Stimulated activated CD8-positive, alpha-beta memory T cell treated with anti-CD3 and anti-CD28 coated beads, Interleukin-4, amount 100 ng/mL, for 1 hour (primary cell): ENCODE measurements at regions not wholly inside any gene's neighbourhood (a gene's known extent, or its start where the extent isn't known, plus 50 kb on each side); places are given as distances from the start of the nearest gene placed in this dataset.

ENCODE experiments used
- DNase-seq, 2 donors: peaks; one replicate each; pipeline ENCODE4 v3.0.0-alpha.2; 2020; ENCODE audit warnings: low read depth in 2 of 2, low spot score in 1 of 2

DNA sequence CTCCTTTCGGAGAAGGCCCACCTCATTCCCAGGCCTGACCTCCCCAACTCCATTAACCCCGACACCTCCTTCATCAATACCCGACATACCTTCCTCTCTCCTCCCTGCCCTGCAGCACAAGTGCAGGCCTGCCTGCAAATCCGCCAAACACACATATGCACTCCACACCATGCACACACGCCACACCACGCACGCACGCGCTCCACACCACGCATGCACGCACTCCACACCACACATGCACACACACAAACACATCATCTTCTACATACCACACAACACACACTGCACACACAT, 629.6 kb downstream of the TBC1D22A start:
- no peak for DNase-seq

DNA sequence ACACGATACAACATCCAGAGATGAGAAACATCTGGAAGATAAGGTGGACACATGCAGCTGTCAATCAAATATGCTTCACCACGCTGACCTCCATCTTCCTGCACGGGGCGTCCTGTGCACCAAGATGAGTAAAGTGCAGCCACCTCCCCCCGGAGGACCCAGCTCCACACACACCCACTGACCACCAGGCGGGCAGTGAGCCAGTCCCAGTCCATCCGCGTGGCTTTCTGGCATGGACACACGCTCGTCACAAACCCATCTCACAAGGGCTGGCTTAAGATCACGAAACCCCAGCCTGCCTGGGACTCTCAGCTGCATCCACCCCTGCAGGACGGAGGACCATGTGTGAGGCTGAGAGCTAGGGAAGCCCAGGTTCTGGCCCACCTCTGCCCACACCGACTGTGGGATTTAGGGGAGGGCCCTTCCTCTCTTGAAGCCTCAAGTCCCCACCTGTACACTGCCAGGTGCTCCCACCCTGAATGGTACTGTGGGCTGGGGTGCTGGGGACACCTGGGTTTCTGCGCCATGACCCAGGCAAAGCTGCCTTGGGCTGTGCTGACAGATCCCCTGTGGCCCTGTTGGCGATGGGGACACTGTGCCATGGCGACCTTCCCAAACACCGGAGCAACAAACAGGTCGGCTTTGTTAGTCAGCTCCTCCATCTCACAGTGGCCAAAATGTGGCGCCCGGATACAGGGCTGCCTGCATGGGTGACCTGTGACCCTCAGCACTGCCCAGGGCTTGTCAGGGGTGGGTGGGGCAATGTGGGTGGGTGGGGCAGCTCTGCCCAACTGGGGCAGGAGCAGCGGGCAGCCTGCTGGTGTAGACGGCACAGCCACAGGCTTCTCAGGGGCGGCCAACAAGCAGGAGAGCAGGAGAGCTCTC, 629.0 kb downstream of the TBC1D22A start:
- no peak for DNase-seq

DNA sequence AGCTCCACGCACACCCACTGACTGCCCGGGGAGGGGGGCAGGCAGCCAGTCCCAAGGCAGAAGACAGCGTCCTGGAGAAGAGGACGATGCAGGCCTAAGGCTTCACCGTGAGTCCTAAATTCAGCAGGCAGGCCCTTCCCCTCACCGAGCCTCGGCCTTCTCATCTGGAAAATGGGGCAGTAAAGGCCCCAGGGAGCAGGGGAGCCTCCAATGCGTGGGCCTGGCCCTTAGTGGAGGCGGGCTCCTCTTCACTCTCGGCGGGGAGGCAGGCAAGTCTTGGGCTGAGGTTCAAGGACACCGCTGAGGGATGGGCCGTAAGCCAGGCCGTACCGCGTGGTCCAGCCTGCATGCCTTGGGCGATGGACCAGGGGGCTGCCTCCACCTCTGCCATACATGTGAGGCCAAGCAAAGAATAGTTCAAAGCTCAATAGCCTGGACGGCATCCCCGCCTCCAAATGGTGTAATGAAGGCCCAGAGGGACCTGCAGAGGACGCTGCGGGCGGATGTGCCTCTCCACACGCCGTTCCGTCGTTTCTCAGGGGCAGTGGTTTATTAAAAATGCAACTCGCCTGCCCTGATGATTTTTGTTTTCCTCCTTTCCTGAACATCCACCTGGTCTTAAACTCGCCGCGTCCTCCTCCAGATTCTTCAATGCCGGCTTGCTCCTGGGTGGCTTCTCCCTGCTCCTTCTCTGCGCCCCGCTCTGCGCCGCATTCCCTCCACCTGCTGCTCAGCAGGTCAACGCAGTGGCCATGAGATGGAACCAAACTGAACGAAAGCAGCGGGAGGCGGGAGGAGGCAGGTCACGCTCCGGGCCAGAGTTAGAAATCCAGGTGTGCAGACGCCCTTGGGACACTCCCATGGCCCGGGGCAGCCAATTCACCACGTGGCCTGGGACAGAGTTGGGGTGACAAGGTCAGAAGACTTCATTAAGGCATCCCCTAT, 627.8 kb downstream of the TBC1D22A start:
- DNase-seq: no peak

DNA sequence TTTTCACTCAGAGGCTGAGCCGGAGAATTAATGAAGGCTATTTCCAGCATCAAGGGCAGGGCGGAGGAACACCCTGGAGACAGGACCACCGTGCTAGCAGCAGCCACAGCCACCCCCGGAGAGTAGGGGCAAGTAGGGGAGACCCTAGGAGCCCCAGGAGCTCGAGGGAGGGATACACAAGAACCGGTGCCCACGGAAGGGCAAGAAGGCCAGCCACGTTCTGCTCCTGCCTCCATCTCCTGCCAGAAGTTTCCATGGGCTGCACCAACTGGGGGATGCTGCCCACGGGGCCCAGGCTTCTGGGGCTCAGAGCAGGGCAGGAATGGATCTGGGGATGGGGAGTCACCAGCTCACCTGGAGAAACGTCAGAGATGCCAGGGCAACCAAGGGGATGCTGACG, 626.8 kb downstream of the TBC1D22A start:
- DNase-seq: no peak

DNA sequence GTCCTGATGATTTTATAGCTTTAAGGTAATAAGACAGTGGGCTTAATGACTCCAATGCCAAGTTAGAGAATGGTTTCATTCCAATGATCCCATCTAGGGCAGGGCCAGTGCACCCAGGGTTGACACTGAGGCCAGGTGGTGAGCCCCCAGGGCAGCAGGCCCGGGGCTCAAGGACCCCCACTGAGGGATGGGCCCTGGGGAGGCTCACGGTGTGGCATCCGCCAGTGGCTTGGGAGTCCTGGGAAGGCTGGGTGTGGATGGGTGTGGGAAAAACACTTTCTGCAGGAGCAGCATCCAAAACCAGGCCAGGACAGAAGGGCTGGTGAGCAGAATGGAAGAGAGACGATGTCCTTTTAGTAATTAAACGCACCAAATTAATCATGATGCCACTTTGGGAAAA, 626.3 kb downstream of the TBC1D22A start:
- no peak for DNase-seq

DNA sequence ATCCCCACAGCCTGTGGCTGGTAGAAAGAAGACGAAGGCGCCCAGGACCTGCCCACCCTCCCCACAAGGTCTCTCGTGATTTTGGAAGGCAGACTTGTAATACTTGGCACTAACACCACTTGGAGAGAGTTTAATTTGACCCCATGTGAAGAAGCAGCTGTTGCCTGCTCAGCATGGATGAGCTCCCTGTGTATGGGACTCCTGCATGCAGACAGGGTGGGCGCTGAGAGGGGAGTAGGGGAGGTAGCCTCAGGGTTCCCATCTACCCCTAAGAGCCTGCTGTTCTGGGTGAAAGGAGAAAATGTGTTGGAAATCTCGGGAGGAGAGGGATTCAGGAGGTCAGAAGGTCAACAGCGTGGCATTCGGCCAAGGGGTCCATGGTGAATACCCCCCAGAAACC, 625.9 kb downstream of the TBC1D22A start:
- DNase-seq: no peak

DNA sequence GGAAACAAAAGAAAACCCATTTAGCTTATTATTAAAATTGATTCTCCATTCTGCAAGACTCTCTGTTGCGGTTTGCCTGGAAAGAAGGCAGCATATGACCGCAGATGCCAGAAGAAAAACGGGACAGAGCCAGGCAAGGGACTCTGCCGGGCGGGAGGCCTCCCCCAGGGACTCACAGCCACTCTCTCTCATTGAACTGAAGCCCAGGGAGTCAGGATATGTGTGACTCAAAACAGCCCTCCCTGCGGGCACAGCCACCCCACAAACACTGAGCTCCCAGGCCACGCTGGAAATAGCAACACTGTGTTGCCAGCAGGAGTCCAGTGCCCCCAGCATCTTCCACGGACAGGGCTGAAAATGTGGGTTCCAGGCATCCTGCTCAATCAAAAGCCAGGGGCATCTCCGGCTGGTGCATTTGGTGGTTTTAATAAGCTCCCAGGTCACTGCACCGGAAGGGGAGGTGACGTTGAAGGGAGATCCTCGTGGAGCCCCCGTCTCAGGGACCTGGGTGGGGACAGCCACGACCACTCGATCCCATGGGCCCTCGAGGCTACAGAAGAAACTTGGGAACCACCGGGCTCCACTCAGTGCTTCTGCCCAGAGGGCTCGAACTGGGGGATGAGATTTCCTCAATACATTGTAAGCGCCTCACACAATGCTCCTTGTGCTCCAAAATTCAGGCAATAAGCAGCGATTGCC, 624.5 kb downstream of the TBC1D22A start:
- DNase-seq: no peak

DNA sequence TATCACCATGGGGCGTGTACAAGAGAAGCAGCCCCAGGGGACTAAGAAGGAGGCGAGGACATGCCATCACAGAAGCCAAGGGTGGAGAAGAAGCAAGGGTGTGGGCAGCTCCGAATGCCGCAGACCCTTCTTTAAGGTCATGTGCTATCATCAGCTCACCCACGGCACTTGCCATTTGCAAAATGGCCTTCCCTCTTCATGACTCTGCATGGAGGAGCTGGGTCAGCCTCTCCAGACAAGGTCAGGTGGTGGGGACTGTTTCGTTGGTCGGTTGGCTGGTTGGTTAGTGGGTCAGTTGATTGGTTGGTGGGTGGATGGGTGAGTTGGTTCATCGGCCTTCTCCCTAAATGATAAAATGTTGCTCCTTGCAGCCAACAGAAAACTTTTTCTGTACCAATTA, 622.5 kb downstream of the TBC1D22A start:
- no peak for DNase-seq

DNA sequence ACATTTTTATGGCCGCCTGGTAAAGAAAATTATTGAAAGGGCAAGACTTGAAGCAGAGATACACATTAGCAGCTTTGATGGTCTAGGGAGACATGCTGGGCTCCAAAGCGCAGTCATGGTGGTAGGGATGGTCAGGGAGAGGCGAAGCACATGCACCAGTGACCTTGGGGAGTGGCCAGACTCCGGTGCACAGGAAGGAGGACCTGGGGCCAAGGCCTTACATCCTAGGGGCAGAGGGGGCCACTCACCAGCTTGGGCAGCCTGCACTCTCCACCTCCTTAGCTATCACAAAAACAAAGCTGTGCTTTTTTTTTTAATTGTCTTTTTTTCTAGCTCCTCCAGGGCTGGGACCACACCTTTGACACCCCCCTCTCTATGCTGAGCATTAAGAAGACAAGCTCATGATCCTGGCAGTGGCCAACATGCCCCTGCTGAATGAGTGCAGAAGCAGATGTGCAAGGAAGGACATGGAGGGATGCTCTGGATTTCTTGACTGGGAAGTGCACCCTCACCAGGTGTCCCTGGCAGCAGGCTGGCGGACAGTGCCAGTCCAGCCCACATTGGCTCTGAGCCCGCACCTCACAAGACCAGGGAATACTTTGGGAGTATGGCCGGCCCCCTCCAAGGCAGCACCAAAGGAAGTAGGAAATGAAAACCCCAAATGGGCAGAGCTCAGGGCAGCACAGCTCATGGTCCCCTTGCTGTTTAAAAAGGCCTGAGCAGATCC, 619.9 kb downstream of the TBC1D22A start:
- no peak for DNase-seq

DNA sequence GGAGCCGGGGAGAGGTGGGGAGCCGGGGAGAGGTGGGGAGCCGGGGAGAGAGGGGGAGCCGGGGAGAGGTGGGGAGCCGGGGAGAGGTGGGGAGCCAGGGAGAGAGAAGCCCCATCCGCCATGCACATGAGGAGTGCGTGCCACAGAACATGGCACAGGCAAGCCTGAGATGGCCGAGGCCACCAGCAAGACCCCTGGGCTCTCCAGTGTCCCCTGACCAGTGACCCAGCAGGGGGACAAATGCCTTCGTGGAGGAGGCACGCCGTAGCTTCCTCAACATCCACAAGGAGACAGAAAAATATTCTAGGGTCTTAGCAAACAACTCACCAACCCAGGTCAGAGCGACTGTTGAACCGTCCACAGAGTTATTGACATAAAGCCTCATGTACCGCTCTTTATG, 618.8 kb downstream of the TBC1D22A start:
- no peak for DNase-seq

DNA sequence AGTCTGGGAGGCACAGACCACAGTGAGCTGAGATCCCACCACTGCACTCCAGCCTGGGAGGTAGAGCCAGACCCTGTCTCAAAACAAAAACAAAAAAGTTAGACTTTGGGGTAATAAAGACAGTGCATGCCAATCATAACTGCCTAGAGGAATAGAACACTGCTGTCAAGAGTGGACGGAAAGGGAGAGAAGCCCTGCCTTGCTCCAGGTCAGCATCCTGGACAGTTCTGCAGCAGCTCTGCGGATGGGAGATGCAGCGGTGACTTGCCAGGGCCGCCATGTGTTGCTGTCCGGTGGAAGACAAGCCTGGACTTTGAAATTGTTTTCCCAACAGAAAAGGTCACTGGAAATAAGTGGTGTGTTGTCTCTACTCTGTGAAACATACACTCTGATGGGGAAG, 618.2 kb downstream of the TBC1D22A start:
- no peak for DNase-seq

DNA sequence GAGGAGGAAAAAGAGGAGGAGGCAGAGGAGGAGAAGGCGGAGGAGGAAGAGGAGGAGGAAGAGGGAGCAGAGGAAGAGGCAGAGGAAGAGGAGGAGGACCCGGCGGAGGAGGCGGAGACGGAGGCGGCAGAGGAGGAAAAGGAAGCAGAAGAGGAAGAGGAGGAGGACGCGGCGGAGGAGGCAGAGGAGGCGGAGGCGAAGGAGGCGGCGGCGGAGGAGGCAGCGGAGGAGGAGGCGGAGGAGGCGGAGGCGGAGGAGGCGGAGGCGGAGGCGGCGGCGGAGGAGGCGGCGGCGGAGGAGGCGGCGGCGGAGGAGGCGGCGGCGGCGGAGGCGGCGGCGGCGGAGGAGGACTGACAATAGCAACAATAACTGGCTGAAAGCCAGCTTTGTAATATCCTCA, 616.6 kb downstream of the TBC1D22A start:
- DNase-seq: no peak

DNA sequence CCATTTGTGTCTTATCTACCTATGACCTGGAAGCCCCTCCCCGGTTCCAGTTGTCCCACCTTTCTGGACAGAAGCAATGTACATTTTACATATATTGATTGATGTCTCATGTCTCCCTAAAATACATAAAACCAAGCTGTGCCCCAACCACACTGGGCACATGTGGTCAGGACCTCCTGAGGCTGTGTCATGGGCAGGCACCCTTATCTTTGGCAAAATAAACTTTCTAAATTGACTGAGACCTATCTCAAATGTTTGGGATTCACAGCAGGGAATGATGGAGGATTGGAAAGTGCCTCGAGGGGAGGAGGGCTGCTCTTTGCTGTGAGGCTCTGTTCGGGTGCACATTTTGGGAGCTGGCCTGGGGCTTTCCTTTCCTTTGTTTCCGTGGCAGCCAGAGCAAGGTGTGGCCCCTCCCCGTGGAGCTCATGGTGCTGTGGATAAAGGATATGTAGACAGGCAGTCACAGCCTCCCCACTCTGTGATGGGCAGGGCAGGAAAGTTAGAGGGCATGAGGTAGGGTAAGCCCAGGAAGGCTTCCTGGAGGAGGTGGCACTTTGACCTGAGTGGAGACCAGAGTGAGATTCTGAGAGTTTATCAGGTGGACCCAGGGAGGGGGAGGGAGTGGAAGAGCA, 615.6 kb downstream of the TBC1D22A start:
- no peak for DNase-seq

DNA sequence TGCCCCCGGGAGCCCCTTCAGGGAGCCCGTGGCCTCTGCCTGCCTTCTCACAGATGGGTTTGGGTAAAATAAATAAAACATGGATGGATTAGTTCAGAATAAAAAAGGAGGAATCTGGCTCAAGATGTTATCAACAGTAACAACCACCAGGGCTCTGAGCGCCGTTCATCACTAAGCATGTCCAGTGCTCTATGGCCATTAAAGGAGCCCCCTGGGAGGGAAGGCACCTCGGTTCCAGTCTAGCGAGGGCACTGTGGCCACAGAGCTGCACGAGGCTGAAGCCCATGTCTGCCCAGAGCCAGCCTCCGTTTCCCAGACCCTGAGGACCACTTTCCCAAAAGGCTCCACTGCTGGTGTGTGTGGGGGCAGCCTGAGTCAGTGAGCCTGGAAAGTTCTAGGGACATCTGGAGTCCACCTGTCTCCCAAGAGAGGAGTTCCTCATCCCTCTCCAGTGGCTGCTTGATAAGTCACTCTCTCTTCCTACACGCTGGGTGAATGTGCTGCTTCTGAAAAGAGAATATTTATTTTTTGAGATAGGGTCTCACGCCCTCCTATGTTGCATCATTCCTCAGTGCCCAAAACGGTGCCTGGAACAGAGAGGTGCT, 614.6 kb downstream of the TBC1D22A start:
- DNase-seq: no peak

DNA sequence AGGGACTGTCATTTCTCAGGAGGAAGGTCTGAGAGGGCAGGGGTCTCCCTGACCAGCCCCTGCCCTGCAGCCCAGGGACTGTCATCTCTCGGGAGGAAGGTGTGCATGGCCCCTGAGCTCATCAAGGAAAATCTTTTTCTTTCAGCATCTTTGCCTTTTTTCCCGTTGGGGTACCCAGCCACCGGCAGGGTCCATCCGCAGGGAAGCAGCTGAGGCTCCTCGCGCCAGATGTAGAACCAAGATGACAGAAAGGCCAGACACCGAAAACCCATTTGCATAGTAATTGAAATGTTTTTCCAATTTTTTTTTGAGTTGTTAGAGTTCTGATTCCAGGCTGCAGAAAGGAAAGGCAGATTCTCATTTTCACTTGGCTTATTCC, 613.9 kb downstream of the TBC1D22A start:
- no peak for DNase-seq

DNA sequence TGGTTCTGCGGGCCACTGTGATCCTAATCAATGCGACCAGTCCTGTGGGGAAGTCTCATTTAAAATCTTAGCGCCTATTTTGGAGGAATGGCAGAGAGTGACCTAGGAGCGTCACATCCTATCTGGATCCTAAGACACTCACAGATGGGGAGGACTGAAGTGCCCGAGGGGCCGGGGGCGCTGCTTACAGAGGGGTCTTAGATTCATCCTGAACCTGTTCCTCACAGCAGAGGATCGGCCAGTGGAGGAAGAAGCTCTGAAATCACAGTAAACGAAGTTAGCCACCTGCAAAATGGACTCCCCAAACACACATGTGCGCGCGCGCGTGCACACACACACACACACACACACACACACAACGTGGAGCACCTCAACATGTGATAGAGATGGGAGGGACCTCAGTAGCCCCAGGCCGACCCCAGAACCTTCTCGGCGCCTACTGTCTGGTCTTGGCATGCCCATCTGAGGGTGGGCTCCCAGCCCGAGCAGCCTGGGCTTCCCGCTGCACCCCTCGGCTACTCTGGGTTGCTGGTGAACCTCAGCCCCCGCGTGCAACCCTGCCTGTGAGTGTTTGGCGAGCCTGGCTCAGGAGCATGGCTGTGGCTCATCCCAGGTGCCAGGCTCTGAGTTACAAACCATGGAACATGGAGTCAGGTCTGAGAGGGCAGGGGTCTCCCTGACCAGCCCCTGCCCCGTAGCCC, 613.3 kb downstream of the TBC1D22A start:
- no peak for DNase-seq

DNA sequence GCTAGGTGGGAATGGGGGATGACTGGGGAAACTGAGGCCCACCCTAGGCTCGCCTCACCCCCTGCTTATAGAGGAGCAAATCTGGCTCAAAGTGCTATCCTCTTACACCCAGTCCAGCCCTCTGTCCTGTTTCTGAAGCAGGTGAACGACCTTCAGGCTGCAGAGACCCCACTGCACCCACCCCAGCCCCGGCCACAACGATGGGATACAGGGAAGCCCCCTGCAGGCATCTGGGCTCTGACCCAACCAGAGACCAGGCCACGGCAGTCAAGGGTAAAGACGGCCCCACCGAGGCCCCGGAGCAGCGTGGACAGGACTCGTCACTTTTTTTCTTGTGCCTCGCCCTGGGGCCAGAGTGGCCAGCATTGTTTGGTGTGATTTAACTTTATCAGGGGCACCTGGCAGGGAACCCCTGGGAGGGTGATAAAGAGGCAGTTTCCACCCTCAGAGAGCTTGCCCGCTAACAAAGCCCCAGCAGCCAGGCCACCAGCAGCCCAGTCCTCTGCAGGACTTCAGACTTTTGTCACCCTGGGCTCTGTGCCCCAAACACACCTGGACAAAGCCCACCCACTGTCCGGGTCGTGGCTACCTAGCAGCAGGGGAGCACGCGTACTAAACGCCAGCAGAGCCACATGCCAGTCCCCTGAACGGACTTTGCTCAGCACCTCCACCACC, 612.6 kb downstream of the TBC1D22A start:
- no peak for DNase-seq

DNA sequence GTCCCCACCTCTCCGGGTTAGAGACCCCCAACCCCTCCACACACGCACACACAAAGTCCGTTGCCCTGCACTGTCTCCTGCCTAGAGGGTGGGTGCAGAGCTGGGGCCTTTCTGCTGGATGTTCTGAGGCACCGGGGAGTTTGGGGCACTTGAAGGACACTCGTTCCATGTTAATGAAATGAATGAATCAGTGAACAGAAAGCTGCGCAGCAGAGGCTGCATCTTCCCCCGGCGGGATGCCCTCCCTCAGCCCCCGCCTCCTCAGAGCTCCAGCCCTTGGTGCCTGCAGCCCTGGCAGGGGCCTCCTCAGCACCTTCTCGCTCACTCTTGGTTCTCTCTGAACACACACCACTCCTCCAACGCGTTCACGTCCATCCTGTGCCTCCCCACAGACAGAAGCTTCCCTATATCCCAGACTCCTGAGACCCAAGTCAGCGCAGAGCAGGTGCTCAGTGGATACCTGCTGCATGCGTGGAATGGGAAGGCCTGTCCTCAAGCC, 611.9 kb downstream of the TBC1D22A start:
- DNase-seq: no peak
